Activated naive CD8-positive, alpha-beta T cell treated with anti-CD3 and anti-CD28 coated beads, Interleukin-2, amount 10 ng/mL, durations not matched to agents 7 days and 5 days (primary cell): ENCODE measurements at regions not wholly inside any gene's neighbourhood (a gene's known extent, or its start where the extent isn't known, plus 50 kb on each side); places are given as distances from the start of the nearest gene placed in this dataset.
"Not testable (repeated sequence)": the region's sequence is repeated elsewhere in the genome, so short reads cannot be mapped to it uniquely, and the experiment has no call there.

Experiments
- ATAC-seq: fragments of 150-1000 bp; cut with Tn5 transposase; one replicate; pipeline ENCODE4 v1.10.0; 2021; ENCODE audit warnings: low read depth, moderate library complexity
- POLR2A ChIA-PET: fragments of 350-600 bp; sonication (Branson Sonifier 250); formaldehyde crosslinking; loops from one replicate; lab custom pipeline; 2021; ENCODE audit warnings: antibody characterized with exemption; lab: Charles Lee
- DNase-seq: peaks from one replicate; pipeline ENCODE4 v3.0.0; 2021
- H3K27ac Mint-ChIP-seq: one replicate; pipeline ENCODE4 v1.8.0; 2022; ENCODE audit warnings: mild to moderate bottlenecking, mixed read lengths
- H3K27me3 Mint-ChIP-seq: one replicate; pipeline ENCODE4 v1.8.0; 2022; ENCODE audit warnings: mild to moderate bottlenecking, moderate library complexity, mixed read lengths
- H3K36me3 Mint-ChIP-seq: one replicate; pipeline ENCODE4 v1.8.0; 2021; ENCODE audit warnings: mild to moderate bottlenecking, mixed read lengths
- H3K4me1 Mint-ChIP-seq: one replicate; pipeline ENCODE4 v1.8.0; 2021; ENCODE audit warnings: mixed read lengths
- H3K4me3 Mint-ChIP-seq: one replicate; pipeline ENCODE4 v1.8.0; 2022; ENCODE audit warnings: mild to moderate bottlenecking, moderate library complexity, mixed read lengths
- H3K9me3 Mint-ChIP-seq: one replicate; pipeline ENCODE4 v1.8.0; 2021; ENCODE audit warnings: mixed read lengths

GRCh38 chr13:39913928-39914327, 258.5 kb downstream of the COG6 start:
- H3K27me3 Mint-ChIP-seq: peaks cover 3% of the 10 kb centered on the region
- no peak overlapping the region for H3K27ac Mint-ChIP-seq
- ATAC-seq: no peak
- H3K9me3 Mint-ChIP-seq: peaks cover 2% of the 10 kb centered on the region
- POLR2A ChIA-PET: no interaction called here
- H3K36me3 Mint-ChIP-seq: peaks cover 5% of the 10 kb centered on the region
- no peak overlapping the region for H3K4me3 Mint-ChIP-seq
- H3K4me1 Mint-ChIP-seq: peaks cover 7% of the 10 kb centered on the region
- no peak for DNase-seq

DNA sequence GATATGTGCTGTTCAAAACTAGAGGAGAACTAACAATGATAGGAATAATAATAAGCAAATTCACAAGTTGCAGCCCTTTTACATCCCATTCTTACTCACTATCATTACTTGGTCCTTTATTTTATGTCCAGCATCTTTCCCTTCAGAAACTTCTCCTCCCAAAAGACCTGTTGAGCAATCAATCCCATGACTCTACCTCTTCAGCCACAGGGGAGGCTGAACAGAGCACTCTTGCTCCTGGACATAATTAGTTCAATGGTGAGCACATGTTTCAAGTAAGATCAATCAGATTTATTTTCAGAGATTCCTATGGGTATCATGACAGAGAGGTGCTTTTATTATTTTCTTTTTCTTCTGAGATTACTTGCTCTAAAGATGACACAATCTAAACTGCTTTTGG, 260.0 kb downstream of the COG6 start:
- ATAC-seq: no peak
- peaks cover 3% of the 10 kb centered on the region for H3K36me3 Mint-ChIP-seq
- peaks cover 3% of the 10 kb centered on the region for H3K9me3 Mint-ChIP-seq
- DNase-seq: no peak
- POLR2A ChIA-PET: no interaction called here
- peaks cover 5% of the 10 kb centered on the region for H3K4me1 Mint-ChIP-seq
- no peak overlapping the region for H3K4me3 Mint-ChIP-seq
- H3K27me3 Mint-ChIP-seq: peaks cover 6% of the 10 kb centered on the region
- no peak overlapping the region for H3K27ac Mint-ChIP-seq

GRCh38 chr13:39916330-39916729, 260.9 kb downstream of the COG6 start:
- ATAC-seq: no peak
- POLR2A ChIA-PET: no interaction called here
- H3K9me3 Mint-ChIP-seq: peaks cover 3% of the 10 kb centered on the region

DNA sequence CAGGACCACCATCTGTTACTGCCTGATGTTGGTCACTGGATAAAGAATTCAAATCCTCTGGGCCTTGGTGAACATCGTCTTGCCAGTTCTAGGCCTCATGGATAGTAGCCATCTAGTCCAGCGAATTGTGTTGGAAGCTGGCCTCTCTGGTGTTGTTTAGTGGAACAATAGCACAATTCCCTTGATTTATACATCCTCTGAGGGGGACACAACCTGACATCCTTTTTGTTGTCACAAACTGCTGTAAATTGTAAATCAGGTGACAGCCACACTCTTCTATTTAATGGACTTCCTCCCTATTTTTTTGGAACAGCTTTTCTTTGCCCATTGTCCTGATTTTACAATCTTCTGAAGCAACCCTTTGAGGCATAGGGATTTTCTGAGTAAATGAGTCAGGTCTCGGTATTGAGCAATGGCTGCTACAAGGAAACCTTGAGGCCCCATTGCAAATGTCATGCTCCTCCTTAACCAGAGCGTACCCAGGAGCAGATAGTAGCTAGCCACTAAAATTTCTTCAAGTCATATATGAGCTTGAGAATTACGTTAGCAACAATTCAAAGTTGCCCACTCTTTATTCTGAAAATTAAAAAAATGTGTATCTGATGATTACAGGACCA, 263.3 kb downstream of the COG6 start:
- ATAC-seq: no peak
- POLR2A ChIA-PET: no interaction called here
- H3K4me3 Mint-ChIP-seq: no peak overlapping the region

More at GRCh38 chr13:39916330-39916729, 260.9 kb downstream of the COG6 start:
- peaks cover 6% of the 10 kb centered on the region for H3K27me3 Mint-ChIP-seq
- no peak for DNase-seq
- no peaks in the 10 kb centered on the region for H3K36me3 Mint-ChIP-seq
- no peak overlapping the region for H3K27ac Mint-ChIP-seq
- no peaks in the 10 kb centered on the region for H3K4me1 Mint-ChIP-seq
- no peak overlapping the region for H3K4me3 Mint-ChIP-seq

GRCh38 chr13:39920613-39921012, 265.2 kb downstream of the COG6 start:
- ATAC-seq (no peak), DNase-seq (no peak)
- no peaks in the 10 kb centered on the region for H3K4me1 Mint-ChIP-seq
- peaks cover 4% of the 10 kb centered on the region for H3K27me3 Mint-ChIP-seq
- POLR2A ChIA-PET: no interaction called here
- H3K27ac Mint-ChIP-seq: no peak overlapping the region
- H3K36me3 Mint-ChIP-seq: peaks cover 6% of the 10 kb centered on the region
- no peak overlapping the region for H3K4me3 Mint-ChIP-seq
- H3K9me3 Mint-ChIP-seq: peaks cover 11% of the 10 kb centered on the region

More for the DNA sequence above, 263.3 kb downstream of the COG6 start:
- H3K27me3 Mint-ChIP-seq: peaks cover 3% of the 10 kb centered on the region
- no peak overlapping the region for H3K27ac Mint-ChIP-seq
- peaks cover 2% of the 10 kb centered on the region for H3K36me3 Mint-ChIP-seq
- H3K9me3 Mint-ChIP-seq: peaks cover 3% of the 10 kb centered on the region
- no peaks in the 10 kb centered on the region for H3K4me1 Mint-ChIP-seq
- no peak for DNase-seq

GRCh38 chr13:39926345-39926744, 270.9 kb downstream of the COG6 start:
- H3K4me1 Mint-ChIP-seq: peaks cover 9% of the 10 kb centered on the region
- H3K27me3 Mint-ChIP-seq: peaks cover 4% of the 10 kb centered on the region
- H3K36me3 Mint-ChIP-seq: peaks cover 7% of the 10 kb centered on the region
- no peak overlapping the region for H3K27ac Mint-ChIP-seq
- H3K4me3 Mint-ChIP-seq: no peak overlapping the region
- peaks cover 14% of the 10 kb centered on the region for H3K9me3 Mint-ChIP-seq
- POLR2A ChIA-PET: no interaction called here
- ATAC-seq: no peak
- DNase-seq: no peak

GRCh38 chr13:39928261-39928660, 272.8 kb downstream of the COG6 start:
- POLR2A ChIA-PET: no interaction called here
- DNase-seq (no peak), ATAC-seq (no peak)
- no peak overlapping the region for H3K27ac Mint-ChIP-seq
- H3K36me3 Mint-ChIP-seq: peaks cover 7% of the 10 kb centered on the region
- no peak overlapping the region for H3K4me3 Mint-ChIP-seq
- peaks cover 4% of the 10 kb centered on the region for H3K27me3 Mint-ChIP-seq
- H3K4me1 Mint-ChIP-seq: peaks cover 9% of the 10 kb centered on the region
- peaks cover 18% of the 10 kb centered on the region for H3K9me3 Mint-ChIP-seq

DNA sequence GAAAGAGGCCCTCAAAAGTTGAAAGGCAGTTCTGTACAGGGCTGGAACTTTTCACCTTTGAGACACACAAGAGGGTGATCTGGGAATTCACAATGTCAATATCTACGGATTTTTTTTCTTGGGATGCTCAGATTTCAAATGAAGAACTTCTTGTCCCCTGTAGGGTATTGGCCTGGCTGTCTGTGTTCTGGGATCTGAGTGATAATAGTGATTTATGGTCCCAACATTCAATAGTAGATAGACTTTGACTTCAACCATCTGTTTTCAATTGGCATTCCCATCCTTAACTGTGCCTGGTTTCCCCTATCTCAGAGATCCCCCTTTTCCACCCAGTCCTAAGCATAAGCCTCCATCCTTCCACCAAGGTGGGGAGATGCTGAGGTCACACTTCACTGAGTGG, 274.1 kb downstream of the COG6 start:
- Mint-ChIP-seq H3K9me3 (peaks cover 15% of the 10 kb centered on the region), H3K4me3 (no peak overlapping the region), H3K4me1 (peaks cover 9% of the 10 kb centered on the region), H3K36me3 (peaks cover 7% of the 10 kb centered on the region), H3K27ac (no peak overlapping the region), H3K27me3 (peaks cover 2% of the 10 kb centered on the region)
- DNase-seq (no peak), ATAC-seq (no peak)
- POLR2A ChIA-PET: no interaction called here

GRCh38 chr13:39930060-39930459, 274.6 kb downstream of the COG6 start:
- Mint-ChIP-seq H3K27me3 (peaks cover 2% of the 10 kb centered on the region), H3K4me3 (no peak overlapping the region), H3K4me1 (peaks cover 9% of the 10 kb centered on the region), H3K27ac (peak overlapping the region; percentile 6), H3K36me3 (peaks cover 5% of the 10 kb centered on the region), H3K9me3 (peaks cover 13% of the 10 kb centered on the region)
- DNase-seq: no peak
- POLR2A ChIA-PET: no interaction called here
- ATAC-seq: no peak

GRCh38 chr13:39930544-39931444, 275.3 kb downstream of the COG6 start:
- H3K4me1 Mint-ChIP-seq: peaks cover 12% of the 10 kb centered on the region
- H3K27me3 Mint-ChIP-seq: peaks cover 2% of the 10 kb centered on the region
- POLR2A ChIA-PET: no interaction called here
- no peak overlapping the region for H3K27ac Mint-ChIP-seq
- peaks cover 2% of the 10 kb centered on the region for H3K36me3 Mint-ChIP-seq
- H3K4me3 Mint-ChIP-seq: no peak overlapping the region
- no peak for DNase-seq
- H3K9me3 Mint-ChIP-seq: peaks cover 9% of the 10 kb centered on the region
- no peak for ATAC-seq

GRCh38 chr13:39931505-39931904, 276.0 kb downstream of the COG6 start:
- H3K4me1 Mint-ChIP-seq: peaks cover 12% of the 10 kb centered on the region
- no peak for DNase-seq
- peaks cover 7% of the 10 kb centered on the region for H3K9me3 Mint-ChIP-seq

GRCh38 chr13:39932514-39932913, 277.1 kb downstream of the COG6 start:
- H3K4me3 Mint-ChIP-seq, H3K9me3 Mint-ChIP-seq, H3K27ac Mint-ChIP-seq, ATAC-seq, H3K36me3 Mint-ChIP-seq, DNase-seq, H3K27me3 Mint-ChIP-seq, POLR2A ChIA-PET: not testable (repeated sequence)
- H3K4me1 Mint-ChIP-seq: peaks cover 19% of the 10 kb centered on the region

More at GRCh38 chr13:39931505-39931904, 276.0 kb downstream of the COG6 start:
- no peak for ATAC-seq
- peaks cover 2% of the 10 kb centered on the region for H3K36me3 Mint-ChIP-seq
- POLR2A ChIA-PET: no interaction called here
- no peak overlapping the region for H3K27ac Mint-ChIP-seq
- H3K27me3 Mint-ChIP-seq: no peaks in the 10 kb centered on the region
- H3K4me3 Mint-ChIP-seq: no peak overlapping the region

DNA sequence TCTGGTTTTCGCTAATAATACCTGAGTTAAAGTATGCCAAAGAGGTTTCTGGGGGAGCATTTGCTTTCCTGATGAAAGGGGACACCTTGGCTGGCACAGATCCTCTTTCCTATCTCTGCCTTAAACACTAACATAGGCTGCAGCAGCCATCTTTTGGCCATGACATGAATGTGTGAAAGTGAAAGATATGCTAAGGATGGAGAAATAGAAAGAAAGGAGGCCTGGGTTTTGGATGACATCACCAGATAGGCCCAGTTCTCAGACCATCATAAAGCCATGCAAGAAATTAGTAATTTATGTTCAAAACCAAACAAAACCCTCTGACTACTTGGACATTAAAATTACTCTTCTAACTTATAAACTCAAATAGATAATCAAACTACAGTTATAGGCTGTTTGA, 279.7 kb downstream of the COG6 start:
- peaks cover 19% of the 10 kb centered on the region for H3K4me1 Mint-ChIP-seq
- H3K9me3 Mint-ChIP-seq: peaks cover 7% of the 10 kb centered on the region
- H3K36me3 Mint-ChIP-seq: peaks cover 2% of the 10 kb centered on the region
- ATAC-seq: no peak
- H3K27ac Mint-ChIP-seq: no peak overlapping the region
- DNase-seq: no peak
- no peaks in the 10 kb centered on the region for H3K27me3 Mint-ChIP-seq
- POLR2A ChIA-PET: no interaction called here
- no peak overlapping the region for H3K4me3 Mint-ChIP-seq

GRCh38 chr13:39938596-39938995, 283.1 kb downstream of the COG6 start:
- Mint-ChIP-seq H3K27me3 (peaks cover 3% of the 10 kb centered on the region), H3K9me3 (no peaks in the 10 kb centered on the region), H3K27ac (no peak overlapping the region), H3K4me3 (no peak overlapping the region), H3K4me1 (peaks cover 13% of the 10 kb centered on the region), H3K36me3 (no peaks in the 10 kb centered on the region)
- POLR2A ChIA-PET: no interaction called here
- no peak for ATAC-seq
- no peak for DNase-seq
